GM12878 (cell line): ENCODE measurements at regions not wholly inside any gene's neighbourhood (a gene's known extent, or its start where the extent isn't known, plus 50 kb on each side); places are given as distances from the start of the nearest gene placed in this dataset.

Source experiments
- BHLHE40 ChIP-seq, 2 experiments: fragments of 450-650 bp in 1 of 2; IDR thresholded peaks; 2 replicates each; pipeline ENCODE4 v1.6.1; 2011 to 2017; ENCODE audit warnings: low read depth in 2 of 2, borderline replicate concordance in 1 of 2, improper control_type of control experiment in 1 of 2, low read length in 1 of 2, mild to moderate bottlenecking in 1 of 2
- CBX5 ChIP-seq: sonication (generic); IDR thresholded peaks from 2 replicates; pipeline ENCODE4 v1.6.1; 2016; ENCODE audit warnings: low read depth, moderate library complexity, mild to moderate bottlenecking, inconsistent platforms
- ETV6 ChIP-seq, 2 experiments: fragments of 450-650 bp in 1 of 2; IDR thresholded peaks in 1 of 2; conservative IDR thresholded peaks in 1 of 2; 2 replicates each; pipeline ENCODE4 v1.6.1; 2014; ENCODE audit warnings: antibody characterized with exemption in 1 of 2, borderline replicate concordance in 1 of 2, low read depth in 1 of 2, mild to moderate bottlenecking in 1 of 2, moderate library complexity in 1 of 2
- HDAC2 ChIP-seq: fragments of 200-600 bp; sonication (generic); IDR thresholded peaks from 2 replicates; pipeline ENCODE4 v1.6.1; 2017
- MEF2A ChIP-seq: IDR thresholded peaks from 2 replicates; pipeline ENCODE4 v1.6.1; 2011; ENCODE audit warnings: low read depth, mild to moderate bottlenecking, low read length, moderate library complexity; ENCODE audit not compliant: insufficient read depth
- NFXL1 ChIP-seq: fragments of 450-650 bp; IDR thresholded peaks from 2 replicates; pipeline ENCODE4 v1.6.1; 2017; ENCODE audit warnings: antibody characterized with exemption, mild to moderate bottlenecking, borderline replicate concordance
- NFYA ChIP-seq: IDR thresholded peaks from 2 replicates; pipeline ENCODE4 v1.6.1; 2011; ENCODE audit warnings: low read depth, mild to moderate bottlenecking, low read length, improper control_type of control experiment, borderline replicate concordance
- PAX5 ChIP-seq: IDR thresholded peaks from 2 replicates; pipeline ENCODE4 v1.6.1; 2011; ENCODE audit warnings: low read depth, low read length, borderline replicate concordance
- RUNX3 ChIP-seq: IDR thresholded peaks from 2 replicates; pipeline ENCODE4 v1.6.1; 2012; ENCODE audit warnings: low read length, inconsistent platforms
- SMARCA5 ChIP-seq: fragments of 450-650 bp; IDR thresholded peaks from 2 replicates; pipeline ENCODE4 v1.6.1; 2017; ENCODE audit warnings: mild to moderate bottlenecking
- SPI1 ChIP-seq: IDR thresholded peaks from 2 replicates; pipeline ENCODE4 v1.6.1; 2011; ENCODE audit warnings: low read depth, mild to moderate bottlenecking, low read length, moderate library complexity, borderline replicate concordance; ENCODE audit not compliant: insufficient read depth
- TAF1 ChIP-seq: IDR thresholded peaks from 2 replicates; pipeline ENCODE4 v1.6.1; 2011; ENCODE audit warnings: mild to moderate bottlenecking, low read depth, low read length, borderline replicate concordance
- WRNIP1 ChIP-seq: IDR thresholded peaks from 2 replicates; pipeline ENCODE4 v1.6.1; 2011; ENCODE audit warnings: low read depth, low read length, improper control_type of control experiment, borderline replicate concordance
- ZNF24 ChIP-seq: fragments of 450-650 bp; IDR thresholded peaks from 2 replicates; pipeline ENCODE4 v1.6.1; 2017; ENCODE audit warnings: antibody characterized with exemption, mild to moderate bottlenecking
- ZSCAN29 ChIP-seq: fragments of 450-650 bp; IDR thresholded peaks from 2 replicates; pipeline ENCODE4 v1.6.1; 2017; ENCODE audit warnings: mild to moderate bottlenecking, moderate library complexity
- TF ChIP-seq, protein P1 (sequence below): IDR thresholded peaks from 2 replicates; pipeline ENCODE4 v1.6.1; 2011; ENCODE audit warnings: mild to moderate bottlenecking, low read depth, low read length, moderate library complexity; ENCODE audit not compliant: insufficient replicate concordance

DNA sequence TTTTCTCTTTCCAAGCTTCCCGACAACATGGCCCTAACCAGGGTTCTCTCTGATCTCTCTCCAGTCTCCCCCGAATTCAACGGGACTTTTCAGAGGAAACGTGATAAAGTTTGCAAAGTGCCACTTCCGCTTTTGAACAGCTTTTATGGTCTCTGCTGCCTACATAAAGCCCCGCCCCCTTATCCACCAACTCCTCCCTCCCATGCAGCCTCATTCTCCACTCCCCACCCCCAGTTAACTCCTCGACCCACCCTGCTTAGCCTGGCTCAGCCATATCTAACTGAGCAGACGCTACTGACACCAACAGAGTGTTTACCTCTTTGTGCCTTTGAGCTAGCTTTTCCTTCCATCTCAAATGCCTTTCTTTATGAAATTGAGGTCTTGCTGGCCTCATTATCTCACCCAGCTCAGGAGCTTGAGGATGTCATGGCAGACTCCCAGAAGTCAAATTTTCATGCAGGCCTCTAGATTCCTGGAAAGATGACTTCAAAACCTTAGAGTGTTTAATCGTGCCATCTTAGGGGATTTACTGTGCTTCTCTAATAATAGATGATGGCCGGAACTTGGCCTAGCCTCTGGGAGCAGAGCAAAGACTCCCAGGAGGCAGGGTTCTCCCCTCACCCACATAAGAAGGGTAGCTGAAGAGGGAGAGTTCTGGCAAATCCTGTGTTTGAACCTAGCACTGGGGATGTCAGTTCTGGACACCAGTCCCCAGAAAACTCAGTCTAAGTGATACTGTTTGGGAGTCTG is 606.0 kb downstream of the BCOR start (continued):
- TF ChIP-seq NFXL1: no peak
- TF ChIP-seq PAX5: no peak
- TF ChIP-seq TAF1: no peak
- no peak for TF ChIP-seq ZSCAN29
- TF ChIP-seq, protein P1, sequence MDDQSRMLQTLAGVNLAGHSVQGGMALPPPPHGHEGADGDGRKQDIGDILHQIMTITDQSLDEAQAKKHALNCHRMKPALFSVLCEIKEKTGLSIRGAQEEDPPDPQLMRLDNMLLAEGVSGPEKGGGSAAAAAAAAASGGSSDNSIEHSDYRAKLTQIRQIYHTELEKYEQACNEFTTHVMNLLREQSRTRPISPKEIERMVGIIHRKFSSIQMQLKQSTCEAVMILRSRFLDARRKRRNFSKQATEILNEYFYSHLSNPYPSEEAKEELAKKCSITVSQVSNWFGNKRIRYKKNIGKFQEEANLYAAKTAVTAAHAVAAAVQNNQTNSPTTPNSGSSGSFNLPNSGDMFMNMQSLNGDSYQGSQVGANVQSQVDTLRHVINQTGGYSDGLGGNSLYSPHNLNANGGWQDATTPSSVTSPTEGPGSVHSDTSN: no peak
- TF ChIP-seq WRNIP1: no peak
- no peak for TF ChIP-seq HDAC2
- TF ChIP-seq SMARCA5: no peak
- TF ChIP-seq ETV6 (conservative IDR thresholded peaks at IDR 0.05 in 1 of 2, IDR thresholded peaks at IDR 0.05 in 1 of 2; ENCODE audit: borderline replicate concordance in 1 of 2, low read depth in 1 of 2): no peak
- TF ChIP-seq NFYA: no peak
- TF ChIP-seq ZNF24: no peak
- peak; percentile 93 for TF ChIP-seq SPI1
- peak; percentile 60; a peak in 2 of 4 replicates for TF ChIP-seq BHLHE40 (IDR thresholded peaks at IDR 0.05; ENCODE audit: borderline replicate concordance in 1 of 2, low read depth in 2 of 2, low read length in 1 of 2)
- TF ChIP-seq CBX5: no peak
- no peak for TF ChIP-seq MEF2A
- no peak for TF ChIP-seq RUNX3
